IPS-18a (cell line): ENCODE measurements at regions not wholly inside any gene's neighbourhood (a gene's known extent, or its start where the extent isn't known, plus 50 kb on each side); places are given as distances from the start of the nearest gene placed in this dataset.
"Not testable (repeated sequence)": the region's sequence is repeated elsewhere in the genome, so short reads cannot be mapped to it uniquely, and the experiment has no call there.

Source experiments
- H3K27ac ChIP-seq: one replicate; pipeline ENCODE4 v1.5.1; 2013; ENCODE audit warnings: low read length
- H3K27me3 ChIP-seq: one replicate; pipeline ENCODE4 v1.6.1; 2013; ENCODE audit warnings: mild to moderate bottlenecking, low read length; ENCODE audit not compliant: control insufficient read depth, insufficient read depth
- H3K36me3 ChIP-seq: one replicate; pipeline ENCODE4 v1.6.1; 2013; ENCODE audit warnings: low read depth, low read length; ENCODE audit not compliant: control insufficient read depth
- H3K4me1 ChIP-seq: one replicate; pipeline ENCODE4 v1.6.1; 2013; ENCODE audit warnings: low read depth, low read length; ENCODE audit not compliant: control insufficient read depth
- H3K4me3 ChIP-seq: one replicate; pipeline ENCODE4 v1.5.1; 2013; ENCODE audit warnings: low read length
- H3K9ac ChIP-seq: one replicate; pipeline ENCODE4 v1.6.1; 2013; ENCODE audit warnings: mild to moderate bottlenecking, low read length, moderate library complexity
- H3K9me3 ChIP-seq: one replicate; pipeline ENCODE4 v1.6.1; 2013; ENCODE audit warnings: low read depth, low read length; ENCODE audit not compliant: control insufficient read depth

DNA sequence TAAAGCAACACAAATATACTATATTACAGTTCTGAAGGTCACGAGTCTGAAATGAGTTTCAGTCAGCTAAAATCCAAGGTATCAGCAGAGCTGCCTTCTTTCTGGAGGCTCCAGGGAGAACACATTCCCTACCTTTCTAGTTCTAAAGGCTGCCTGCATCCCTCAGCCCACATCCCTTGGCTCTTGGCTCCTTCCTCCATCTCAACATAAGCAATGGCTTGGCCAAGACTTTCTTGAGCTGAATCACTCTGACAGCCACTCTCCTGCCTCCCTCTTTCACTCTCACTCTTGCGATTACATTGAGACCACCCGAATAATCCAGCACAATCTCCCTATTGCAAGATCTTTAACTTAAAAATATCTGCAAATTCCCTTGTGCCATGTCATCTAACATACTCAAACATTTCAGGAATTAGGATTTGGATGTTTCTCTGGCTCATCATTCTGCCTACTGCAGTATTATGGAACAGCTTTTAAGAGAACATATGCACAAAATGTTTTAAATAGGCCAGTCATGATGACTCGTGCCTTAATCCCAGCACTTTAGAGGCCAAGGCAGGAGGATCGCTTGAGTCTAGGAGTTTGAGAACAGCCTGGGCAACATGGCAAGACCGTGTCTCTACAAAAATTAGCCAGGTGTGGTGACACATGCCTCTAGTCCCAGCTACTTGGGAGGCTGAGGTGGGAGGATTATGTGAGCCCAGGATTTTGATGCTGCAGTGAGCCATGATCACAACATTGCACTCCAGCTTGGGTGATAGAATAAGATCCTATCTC, 144.2 kb upstream of the VSTM2A start:
- Histone ChIP-seq H3K4me1 (no peaks in the 10 kb centered on the region), H3K27ac (no peak overlapping the region), H3K36me3 (no peaks in the 10 kb centered on the region), H3K9me3 (no peaks in the 10 kb centered on the region), H3K4me3 (no peak overlapping the region), H3K9ac (no peak overlapping the region), H3K27me3 (no peaks in the 10 kb centered on the region)

DNA sequence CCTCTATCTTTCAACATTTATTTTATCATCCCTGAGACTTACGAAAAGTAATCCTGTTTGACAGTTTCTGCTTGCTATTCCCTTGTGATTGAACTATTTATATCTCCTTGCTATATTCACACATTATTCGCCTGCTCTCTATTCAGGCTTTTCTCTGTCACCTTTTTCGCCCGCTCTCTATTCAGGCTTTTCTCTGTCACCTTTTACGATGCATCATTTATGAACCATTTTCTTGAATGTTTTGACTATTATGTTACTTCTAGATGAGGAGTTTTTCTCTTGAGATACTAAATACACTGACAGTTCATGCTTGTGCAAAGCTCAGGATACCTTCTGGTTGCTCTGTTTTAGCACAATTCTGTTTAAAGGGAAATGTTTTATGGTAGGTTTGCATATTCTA, 143.3 kb upstream of the VSTM2A start:
- H3K27me3 ChIP-seq = no peaks in the 10 kb centered on the region
- H3K9me3 ChIP-seq = no peaks in the 10 kb centered on the region
- H3K9ac ChIP-seq = no peak overlapping the region
- H3K27ac ChIP-seq = no peak overlapping the region
- H3K4me1 ChIP-seq = no peaks in the 10 kb centered on the region
- no peak overlapping the region for H3K4me3 ChIP-seq
- H3K36me3 ChIP-seq = no peaks in the 10 kb centered on the region

DNA sequence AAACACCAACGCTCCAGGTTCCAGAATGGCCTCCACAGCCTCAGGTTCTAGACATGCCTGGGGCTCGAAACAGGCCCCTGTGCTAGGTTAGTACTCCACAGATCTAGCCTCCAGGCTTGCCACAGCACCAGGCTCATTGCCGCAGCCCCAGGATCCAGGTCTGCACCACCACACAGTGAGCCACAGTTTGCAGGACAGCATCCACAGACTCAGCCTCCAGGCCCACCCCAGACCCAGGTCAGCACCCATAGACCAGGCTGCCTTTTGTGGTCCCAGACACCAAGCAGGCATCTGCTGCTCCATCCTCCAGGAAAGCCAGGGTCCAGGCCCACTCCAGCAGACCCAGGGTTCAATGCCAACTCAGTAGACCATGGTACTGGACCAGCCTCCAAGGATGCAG, 132.3 kb upstream of the VSTM2A start:
- Histone ChIP-seq H3K36me3 (no peaks in the 10 kb centered on the region), H3K27ac (no peak overlapping the region), H3K9ac (no peak overlapping the region), H3K4me3 (no peak overlapping the region), H3K4me1 (no peaks in the 10 kb centered on the region), H3K27me3 (no peaks in the 10 kb centered on the region), H3K9me3 (no peaks in the 10 kb centered on the region)

DNA sequence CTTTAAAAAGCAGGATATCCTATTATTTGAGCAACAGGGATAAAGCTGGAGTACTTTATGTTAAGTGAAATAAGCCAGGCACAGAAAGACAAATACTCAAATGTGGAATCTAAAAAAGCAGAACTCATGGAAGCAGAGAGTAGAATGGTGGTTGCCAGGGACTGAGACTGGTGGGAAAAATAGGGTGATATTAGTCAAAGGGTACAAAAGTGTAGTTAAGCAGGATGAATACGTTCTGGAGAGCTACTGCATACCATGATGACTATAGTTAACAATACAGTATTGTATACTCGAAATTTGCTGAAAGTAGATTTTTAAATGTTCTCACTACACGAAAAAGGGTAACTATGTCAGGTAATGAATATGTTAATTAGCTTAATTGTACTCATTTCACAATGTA, 125.5 kb upstream of the VSTM2A start:
- Histone ChIP-seq H3K4me1 (no peaks in the 10 kb centered on the region), H3K4me3 (no peak overlapping the region), H3K27me3 (no peaks in the 10 kb centered on the region), H3K27ac (no peak overlapping the region), H3K36me3 (no peaks in the 10 kb centered on the region), H3K9ac (no peak overlapping the region), H3K9me3 (peaks cover 5% of the 10 kb centered on the region)

DNA sequence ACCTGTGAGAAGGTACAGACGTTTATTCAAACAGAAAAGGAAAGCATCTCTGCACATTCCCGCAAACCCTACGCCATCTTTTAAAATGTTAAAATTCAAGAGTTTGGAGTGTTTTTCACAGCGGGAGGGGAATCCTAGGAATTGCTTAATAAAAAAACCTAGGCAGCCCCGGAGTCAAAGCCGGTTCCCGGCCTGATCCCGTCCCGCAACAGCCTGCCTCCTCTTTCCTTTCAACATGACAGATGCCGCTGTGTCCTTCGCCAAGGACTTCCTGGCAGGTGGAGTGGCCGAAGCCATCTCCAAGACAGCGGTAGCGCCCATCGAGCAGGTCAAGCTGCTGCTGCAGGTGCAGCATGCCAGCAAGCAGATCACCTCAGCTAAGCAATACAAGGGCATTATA, 123.0 kb upstream of the VSTM2A start:
- Histone ChIP-seq H3K36me3 (no peaks in the 10 kb centered on the region), H3K9me3 (peaks cover 5% of the 10 kb centered on the region), H3K4me3 (no peak overlapping the region), H3K9ac (no peak overlapping the region), H3K27me3 (no peaks in the 10 kb centered on the region), H3K27ac (no peak overlapping the region), H3K4me1 (no peaks in the 10 kb centered on the region)

DNA sequence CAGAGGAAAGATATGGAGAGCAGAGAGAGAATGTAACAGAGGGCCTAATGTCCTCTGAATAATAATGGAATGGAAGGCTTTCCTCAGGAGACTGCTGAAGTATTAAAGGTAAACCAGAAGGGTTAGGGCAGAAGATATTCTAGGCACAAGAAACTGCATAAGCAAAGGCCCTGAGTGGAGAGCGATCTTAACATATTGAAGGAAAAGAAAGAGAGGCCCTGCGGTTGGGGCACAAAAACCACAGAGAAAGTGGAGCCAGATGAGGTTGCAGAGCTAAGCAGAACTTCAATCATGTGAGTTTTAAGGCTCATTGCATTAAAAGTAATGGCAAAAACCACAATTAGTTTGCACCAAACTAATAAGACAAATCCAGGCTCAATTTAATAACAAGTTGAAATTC, 115.8 kb upstream of the VSTM2A start:
- H3K27ac ChIP-seq = no peak overlapping the region
- H3K4me3 ChIP-seq = no peak overlapping the region
- no peaks in the 10 kb centered on the region for H3K27me3 ChIP-seq
- no peaks in the 10 kb centered on the region for H3K4me1 ChIP-seq
- no peaks in the 10 kb centered on the region for H3K9me3 ChIP-seq
- H3K36me3 ChIP-seq = no peaks in the 10 kb centered on the region
- no peak overlapping the region for H3K9ac ChIP-seq

DNA sequence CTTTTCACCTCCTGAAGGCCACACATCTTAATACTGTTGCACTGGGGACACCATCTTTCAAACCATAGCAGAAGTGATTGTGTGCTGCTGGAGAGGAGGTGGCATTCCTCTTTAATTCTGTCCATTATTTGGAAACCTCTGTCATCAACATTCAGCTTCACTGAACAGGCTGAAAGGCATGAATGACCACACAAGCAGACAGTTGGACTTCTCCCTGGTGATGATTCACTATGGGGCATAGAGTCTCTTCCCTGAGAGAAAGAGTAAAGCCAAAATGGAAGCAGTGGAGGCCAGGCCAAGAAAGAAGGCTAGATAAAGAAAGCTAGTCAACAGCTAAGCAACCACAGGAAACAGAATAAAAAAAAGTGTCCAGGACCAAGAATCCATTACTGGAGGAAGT, 113.1 kb upstream of the VSTM2A start:
- Histone ChIP-seq H3K4me1 (no peaks in the 10 kb centered on the region), H3K27ac (no peak overlapping the region), H3K9ac (no peak overlapping the region), H3K27me3 (no peaks in the 10 kb centered on the region), H3K36me3 (no peaks in the 10 kb centered on the region), H3K4me3 (no peak overlapping the region), H3K9me3 (no peaks in the 10 kb centered on the region)

DNA sequence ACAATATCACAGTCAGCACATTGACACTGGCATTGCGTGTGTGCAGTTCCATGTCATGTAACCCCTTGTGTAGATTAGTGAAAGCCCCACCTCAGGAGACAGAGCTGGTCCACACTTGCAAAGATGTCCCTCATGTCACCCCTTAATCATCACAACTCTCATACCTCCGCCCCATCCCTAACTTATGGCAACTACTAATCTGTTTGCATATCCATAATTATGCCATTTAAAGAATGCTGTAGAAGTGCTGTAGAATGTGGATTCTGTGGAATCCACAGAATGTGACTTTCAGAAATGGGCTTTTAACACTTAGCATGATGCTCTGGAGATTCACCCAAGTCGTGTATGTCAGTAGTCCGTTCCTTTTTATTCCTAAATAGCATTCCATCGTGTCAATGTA, 102.8 kb upstream of the VSTM2A start:
- Histone ChIP-seq H3K36me3 (no peaks in the 10 kb centered on the region), H3K4me1 (no peaks in the 10 kb centered on the region), H3K27ac (no peak overlapping the region), H3K27me3 (no peaks in the 10 kb centered on the region), H3K9ac (no peak overlapping the region), H3K9me3 (no peaks in the 10 kb centered on the region), H3K4me3 (no peak overlapping the region)

DNA sequence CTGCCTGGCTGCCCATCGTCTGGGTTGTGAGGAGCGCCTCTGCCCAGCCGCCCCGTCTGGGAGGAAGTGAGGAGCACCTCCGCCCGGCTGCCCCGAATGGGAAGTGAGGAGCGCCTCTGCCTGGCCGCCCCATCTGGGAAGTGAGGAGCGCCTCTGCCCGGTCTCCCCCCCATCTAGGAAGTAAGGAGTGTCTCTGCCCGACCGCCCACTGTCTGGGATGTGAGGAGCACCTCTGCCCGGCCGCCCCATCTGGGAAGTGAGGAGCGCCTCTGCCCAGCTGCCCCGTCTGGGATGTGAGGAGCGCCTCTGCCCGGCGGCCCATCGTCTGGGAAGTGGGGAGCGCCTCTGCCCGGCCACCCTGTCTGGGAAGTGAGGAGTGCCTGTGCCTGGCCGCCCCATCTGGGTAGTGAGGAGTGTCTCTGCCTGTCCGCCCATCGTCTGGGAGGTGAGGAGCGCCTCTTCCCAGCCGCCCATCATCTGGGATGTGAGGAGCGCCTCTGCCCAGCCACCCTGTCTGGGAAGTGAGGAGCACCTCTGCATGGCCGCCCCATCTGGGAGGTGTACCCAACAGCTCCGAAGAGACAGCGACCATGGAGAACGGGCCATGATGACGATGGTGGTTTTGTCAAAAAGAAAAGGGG, 98.0 kb upstream of the VSTM2A start:
- not testable (repeated sequence) for H3K9me3 ChIP-seq, H3K4me1 ChIP-seq, H3K9ac ChIP-seq, H3K27ac ChIP-seq, H3K36me3 ChIP-seq, H3K4me3 ChIP-seq, H3K27me3 ChIP-seq

DNA sequence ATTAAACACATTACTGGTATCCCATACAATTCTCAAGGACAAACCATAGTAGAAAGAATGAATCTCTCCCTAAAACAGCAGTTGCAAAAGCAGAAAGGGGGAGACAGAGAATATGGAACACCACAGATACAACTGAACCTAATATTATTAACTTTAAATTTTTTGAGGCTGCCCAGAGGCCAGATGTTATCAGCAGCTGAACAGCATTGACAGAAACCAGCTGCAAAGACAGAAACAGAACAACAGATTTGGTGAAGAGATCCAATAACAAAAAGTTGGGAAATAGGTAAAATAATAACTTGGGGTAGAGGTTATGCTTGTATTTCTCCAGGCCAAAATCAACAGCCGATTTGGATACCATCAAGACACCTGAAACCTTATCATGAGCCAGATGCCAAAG, 89.0 kb upstream of the VSTM2A start:
- not testable (repeated sequence) for H3K4me3 ChIP-seq, H3K36me3 ChIP-seq, H3K27ac ChIP-seq, H3K9ac ChIP-seq, H3K27me3 ChIP-seq, H3K9me3 ChIP-seq, H3K4me1 ChIP-seq

DNA sequence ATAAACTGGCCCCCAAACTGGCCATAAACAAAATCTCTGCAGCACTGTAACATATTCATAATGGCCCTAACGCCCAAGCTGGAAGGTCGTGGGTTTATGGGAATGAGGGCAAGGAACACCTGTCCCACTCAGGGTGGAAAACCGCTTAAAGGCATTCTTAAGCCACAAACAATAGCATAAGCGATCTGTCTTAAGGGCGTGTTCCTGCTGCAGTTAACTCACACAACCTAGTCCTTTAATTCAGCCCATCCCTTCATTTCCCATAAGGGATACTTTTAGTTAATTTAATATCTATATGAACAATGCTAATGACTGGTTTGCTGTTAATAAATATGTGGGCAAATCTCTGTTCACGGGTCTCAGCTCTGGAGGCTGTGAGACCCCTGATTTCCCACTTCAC, 87.5 kb upstream of the VSTM2A start:
- not testable (repeated sequence) for H3K36me3 ChIP-seq, H3K4me3 ChIP-seq, H3K9ac ChIP-seq, H3K27ac ChIP-seq, H3K27me3 ChIP-seq, H3K4me1 ChIP-seq
- peaks cover 21% of the 10 kb centered on the region for H3K9me3 ChIP-seq

DNA sequence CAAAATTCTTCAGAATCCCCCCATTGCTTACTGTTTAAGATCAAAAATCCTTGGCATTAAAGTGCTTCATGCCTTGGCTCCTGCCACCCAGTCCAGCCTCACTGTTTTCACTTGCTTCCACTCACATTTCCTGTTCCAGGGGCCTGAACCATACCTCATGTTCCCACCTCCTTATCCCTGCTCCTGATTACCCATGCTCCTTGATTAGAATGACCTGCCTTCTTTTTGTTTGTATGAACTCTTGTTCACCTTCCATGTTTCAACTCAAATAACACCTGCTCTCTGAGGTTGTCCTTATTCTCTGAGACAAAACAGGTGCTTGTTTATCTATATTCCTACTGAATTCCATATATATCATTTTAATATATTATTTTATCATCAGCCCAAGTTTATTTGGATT, 77.1 kb upstream of the VSTM2A start:
- Histone ChIP-seq H3K4me1 (no peaks in the 10 kb centered on the region), H3K9ac (no peak overlapping the region), H3K27ac (no peak overlapping the region), H3K4me3 (no peak overlapping the region), H3K9me3 (no peaks in the 10 kb centered on the region), H3K36me3 (no peaks in the 10 kb centered on the region), H3K27me3 (no peaks in the 10 kb centered on the region)
